Neural cell (in vitro differentiated cells): ENCODE measurements at regions not wholly inside any gene's neighbourhood (a gene's known extent, or its start where the extent isn't known, plus 50 kb on each side); places are given as distances from the start of the nearest gene placed in this dataset.

Experiments
- EP300 ChIP-seq: fragments of 450-650 bp; conservative IDR thresholded peaks from 2 replicates; pipeline ENCODE4 v1.6.1; 2014; ENCODE audit warnings: antibody characterized with exemption, mild to moderate bottlenecking, moderate library complexity; ENCODE audit not compliant: poor library complexity, severe bottlenecking
- EZH2 ChIP-seq: fragments of 200-600, 300-800 bp; shearing (Covaris generic), sonication (generic); IDR thresholded peaks from 2 replicates; pipeline ENCODE4 v1.6.1; 2014; ENCODE audit warnings: antibody characterized with exemption, low read length, borderline replicate concordance, mild to moderate bottlenecking; ENCODE audit not compliant: insufficient read depth, poor library complexity, severe bottlenecking
- MXI1 ChIP-seq: fragments of 450-650 bp; conservative IDR thresholded peaks from 2 replicates; pipeline ENCODE4 v1.6.1; 2014; ENCODE audit warnings: antibody characterized with exemption, mild to moderate bottlenecking; ENCODE audit not compliant: poor library complexity, severe bottlenecking
- POLR2AphosphoS5 ChIP-seq: IDR thresholded peaks from 2 replicates; pipeline ENCODE4 v1.6.1; 2012
- RAD21 ChIP-seq: fragments of 450-650 bp; conservative IDR thresholded peaks from 2 replicates; pipeline ENCODE4 v1.6.1; 2014; ENCODE audit warnings: antibody characterized with exemption, mild to moderate bottlenecking, moderate library complexity
- REST ChIP-seq: IDR thresholded peaks from 2 replicates; pipeline ENCODE4 v1.6.1; 2012; ENCODE audit warnings: borderline replicate concordance
- TF ChIP-seq, protein P1 (sequence below): fragments of 450-650 bp; IDR thresholded peaks from 2 replicates; pipeline ENCODE4 v1.5.1; 2014; ENCODE audit warnings: antibody characterized with exemption, mild to moderate bottlenecking, moderate library complexity; ENCODE audit not compliant: poor library complexity, severe bottlenecking

GRCh38 chr6:113376847-113377165 is 480.3 kb upstream of the MARCKS start:
- TF ChIP-seq EZH2 (no peak), REST (no peak), POLR2AphosphoS5 (no peak), MXI1 (no peak), RAD21 (no peak), EP300 (no peak)
- TF ChIP-seq, protein P1, sequence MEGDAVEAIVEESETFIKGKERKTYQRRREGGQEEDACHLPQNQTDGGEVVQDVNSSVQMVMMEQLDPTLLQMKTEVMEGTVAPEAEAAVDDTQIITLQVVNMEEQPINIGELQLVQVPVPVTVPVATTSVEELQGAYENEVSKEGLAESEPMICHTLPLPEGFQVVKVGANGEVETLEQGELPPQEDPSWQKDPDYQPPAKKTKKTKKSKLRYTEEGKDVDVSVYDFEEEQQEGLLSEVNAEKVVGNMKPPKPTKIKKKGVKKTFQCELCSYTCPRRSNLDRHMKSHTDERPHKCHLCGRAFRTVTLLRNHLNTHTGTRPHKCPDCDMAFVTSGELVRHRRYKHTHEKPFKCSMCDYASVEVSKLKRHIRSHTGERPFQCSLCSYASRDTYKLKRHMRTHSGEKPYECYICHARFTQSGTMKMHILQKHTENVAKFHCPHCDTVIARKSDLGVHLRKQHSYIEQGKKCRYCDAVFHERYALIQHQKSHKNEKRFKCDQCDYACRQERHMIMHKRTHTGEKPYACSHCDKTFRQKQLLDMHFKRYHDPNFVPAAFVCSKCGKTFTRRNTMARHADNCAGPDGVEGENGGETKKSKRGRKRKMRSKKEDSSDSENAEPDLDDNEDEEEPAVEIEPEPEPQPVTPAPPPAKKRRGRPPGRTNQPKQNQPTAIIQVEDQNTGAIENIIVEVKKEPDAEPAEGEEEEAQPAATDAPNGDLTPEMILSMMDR = no peak
